GM18517 (cell line): ENCODE measurements at regions not wholly inside any gene's neighbourhood (a gene's known extent, or its start where the extent isn't known, plus 50 kb on each side); places are given as distances from the start of the nearest gene placed in this dataset.
A peak's percentile ranks its signal among the peaks of the same experiment; 100 is the strongest.
"Not testable (repeated sequence)": the region's sequence is repeated elsewhere in the genome, so short reads cannot be mapped to it uniquely, and the experiment has no call there.

ENCODE experiments used
- ATAC-seq: cut with Tn5 transposase; IDR thresholded peaks from one replicate; pipeline ENCODE4 v1.9.1; 2021; ENCODE audit warnings: mild to moderate bottlenecking, moderate library complexity; ENCODE audit not compliant: unreplicated experiment

- ATAC-seq, result no peak
Measured at GRCh38 chr9:89670801-89671434, 66.1 kb downstream of the GADD45G start.

- ATAC-seq, result no peak
Measured at GRCh38 chr9:89674667-89675057, 69.8 kb downstream of the GADD45G start.

DNA sequence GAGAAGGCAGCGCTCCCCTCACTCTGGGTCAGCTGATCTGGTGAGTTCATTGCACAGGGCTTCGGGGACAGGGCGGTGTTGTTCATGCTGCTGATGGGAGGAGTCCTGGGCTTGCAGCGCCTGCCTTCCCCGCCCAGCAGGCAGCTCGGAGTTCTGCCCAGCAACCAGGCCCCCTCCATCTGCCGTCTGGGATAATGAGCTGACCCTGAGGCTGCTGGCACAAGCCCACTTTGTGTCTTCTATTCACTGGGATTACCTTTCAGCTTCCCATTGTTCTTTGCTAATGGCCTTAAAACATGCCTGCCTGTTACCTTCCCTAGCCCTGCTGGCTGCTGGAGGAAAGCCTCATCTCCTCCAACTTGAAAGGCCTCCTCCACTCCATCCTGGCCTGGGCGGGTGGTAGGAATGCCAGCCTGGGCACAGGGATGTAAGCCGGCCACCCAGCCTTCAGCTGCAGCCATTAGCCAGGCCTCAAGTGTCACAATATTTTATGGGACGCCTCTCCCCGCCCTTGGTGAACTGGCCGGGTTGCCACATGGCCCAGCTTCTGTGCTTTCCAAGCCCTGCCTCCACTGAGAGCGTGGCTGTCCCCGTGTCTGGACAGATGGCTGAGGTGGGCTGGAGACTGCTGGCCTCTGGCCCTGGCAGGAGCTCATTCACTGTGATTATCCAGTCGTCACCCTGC lies 70.4 kb downstream of the GADD45G start:
- no peak for ATAC-seq

- ATAC-seq, result no peak
Measured at GRCh38 chr9:89676281-89676680, 71.5 kb downstream of the GADD45G start.

DNA sequence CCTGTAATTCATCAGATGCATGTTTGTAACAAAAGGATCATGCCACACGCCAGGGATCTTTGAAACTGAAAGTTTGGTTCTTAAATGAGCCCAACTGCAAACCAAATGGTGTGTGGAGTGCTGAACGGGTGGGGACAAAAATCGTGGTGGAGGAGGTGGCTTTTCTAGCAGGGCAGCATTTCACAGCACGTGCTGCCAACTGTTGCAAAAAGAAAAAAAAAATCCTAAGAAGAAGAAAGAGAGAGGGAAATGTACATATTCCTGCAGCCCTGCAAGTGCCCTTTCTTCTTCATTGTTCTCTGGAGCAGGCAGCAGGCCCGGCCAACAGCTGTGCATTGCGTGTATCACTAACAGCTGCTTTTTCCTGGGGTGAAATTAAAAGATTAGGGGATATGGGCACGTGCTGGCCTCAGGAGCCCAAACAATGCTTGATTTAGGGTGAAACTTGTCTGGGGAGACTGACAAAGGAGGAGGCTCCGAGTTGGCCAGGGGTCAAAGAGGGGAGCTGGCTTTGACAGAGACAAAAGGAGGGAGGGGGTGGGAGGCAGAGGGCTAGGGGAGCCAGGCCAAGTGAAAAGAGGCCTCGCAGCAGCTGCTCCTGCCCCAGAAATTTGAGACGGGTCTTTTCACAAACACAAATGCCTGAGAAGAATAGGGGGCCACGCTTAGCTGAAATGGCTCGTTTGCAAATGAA lies 73.0 kb downstream of the GADD45G start:
- ATAC-seq, result no peak

- ATAC-seq, result no peak
Measured at GRCh38 chr9:89678396-89679015, 73.7 kb downstream of the GADD45G start.

GRCh38 chr9:89679016-89679415 lies 74.2 kb downstream of the GADD45G start:
- ATAC-seq, result no peak

GRCh38 chr9:89679581-89679980 lies 74.8 kb downstream of the GADD45G start:
- ATAC-seq, result no peak

GRCh38 chr9:89680547-89681467 lies 76.0 kb downstream of the GADD45G start:
- no peak for ATAC-seq

DNA sequence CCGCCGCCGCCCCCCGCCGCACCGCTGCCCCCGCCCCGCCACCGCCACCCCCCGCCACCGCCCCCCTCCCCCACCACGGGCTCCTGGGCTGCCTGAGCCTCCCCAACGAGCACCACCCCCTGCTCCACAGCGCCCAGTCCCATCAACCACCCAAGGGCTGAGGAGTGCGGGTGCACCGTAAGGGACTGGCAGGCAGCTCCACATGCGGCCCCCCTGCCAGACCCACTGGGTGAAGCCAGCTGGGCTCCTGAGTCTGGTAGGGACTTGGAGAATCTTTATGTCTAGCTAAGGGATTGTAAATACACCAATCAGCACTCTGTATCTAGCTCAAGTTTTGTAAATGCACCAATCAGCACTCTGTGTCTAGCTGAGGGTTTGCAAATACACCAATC lies 76.7 kb downstream of the GADD45G start:
- ATAC-seq, result not testable (repeated sequence)

DNA sequence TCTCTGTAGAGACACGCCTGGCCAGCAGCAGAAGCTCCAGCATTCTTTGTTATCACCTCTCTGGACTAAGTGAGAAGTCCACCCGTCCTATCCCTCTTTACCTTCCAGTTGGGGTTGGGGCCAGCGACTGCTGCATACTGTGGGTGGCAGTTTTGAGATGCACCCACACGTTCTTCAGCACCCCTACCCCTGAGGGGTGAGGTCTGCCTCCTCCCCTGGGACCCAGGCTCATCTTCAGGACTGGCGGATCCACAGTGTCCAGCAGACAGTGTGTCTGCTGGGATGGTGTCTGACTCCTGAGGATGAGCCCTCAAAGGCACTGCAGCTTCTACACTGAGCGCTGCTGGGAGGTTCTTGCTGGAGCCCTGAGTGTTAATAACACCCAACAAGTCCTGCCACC lies 78.8 kb downstream of the GADD45G start:
- ATAC-seq, result no peak

DNA sequence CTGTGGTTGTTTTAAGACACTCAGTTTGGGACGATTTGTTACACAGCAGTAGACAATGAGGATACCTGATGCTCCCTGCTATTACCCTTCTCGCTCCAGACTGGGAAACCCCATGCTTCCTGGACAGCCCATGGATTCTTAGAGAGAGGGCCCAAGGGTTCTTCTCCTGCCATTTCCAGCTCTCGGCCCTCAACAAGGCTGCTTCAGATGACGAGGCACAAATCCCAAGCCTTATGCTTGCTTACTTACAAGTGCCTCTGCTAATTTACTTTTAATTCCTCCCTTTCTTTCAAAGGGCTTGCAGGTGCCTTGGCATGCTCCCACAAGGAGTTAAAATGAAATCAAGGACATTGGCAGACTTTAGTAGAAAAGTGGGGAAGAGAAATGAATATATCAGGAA lies 79.4 kb downstream of the GADD45G start:
- ATAC-seq, result no peak

DNA sequence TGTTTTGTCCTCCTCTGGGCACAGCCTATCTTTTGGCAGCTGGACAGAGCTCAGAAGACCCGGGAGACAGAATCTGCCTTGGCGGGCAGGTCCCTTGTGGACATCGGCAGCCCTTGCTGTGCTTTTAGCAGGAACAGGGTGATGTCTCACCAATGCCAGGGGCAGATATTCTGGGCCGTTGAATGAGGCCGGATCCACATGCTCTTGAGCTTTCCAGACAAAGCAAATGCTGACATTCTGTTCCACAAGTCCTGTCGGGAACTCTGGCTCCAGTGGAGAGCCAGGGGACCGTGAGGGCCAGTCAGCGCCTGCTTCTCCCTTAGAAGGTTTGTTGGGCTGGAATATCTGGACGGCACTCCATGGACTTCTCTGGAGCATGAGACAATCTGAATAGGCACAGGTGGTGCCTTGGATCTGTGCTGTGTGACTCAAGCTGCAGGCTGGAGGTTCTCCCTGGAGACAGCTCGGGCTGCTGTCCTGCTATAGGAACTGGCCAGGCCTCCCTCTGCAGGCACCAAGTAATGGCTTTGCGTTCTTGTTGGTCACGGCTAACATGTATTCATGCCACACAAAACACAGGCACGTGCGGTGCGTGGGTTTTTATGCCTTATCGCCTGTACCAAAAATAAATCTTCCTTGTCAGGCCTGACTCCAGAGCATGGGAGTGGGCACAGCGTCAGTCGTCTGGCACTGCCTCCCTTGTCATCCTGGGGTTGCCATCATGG lies 80.3 kb downstream of the GADD45G start:
- no peak for ATAC-seq

- no peak for ATAC-seq
Measured at GRCh38 chr9:89685698-89686097, 80.9 kb downstream of the GADD45G start.

DNA sequence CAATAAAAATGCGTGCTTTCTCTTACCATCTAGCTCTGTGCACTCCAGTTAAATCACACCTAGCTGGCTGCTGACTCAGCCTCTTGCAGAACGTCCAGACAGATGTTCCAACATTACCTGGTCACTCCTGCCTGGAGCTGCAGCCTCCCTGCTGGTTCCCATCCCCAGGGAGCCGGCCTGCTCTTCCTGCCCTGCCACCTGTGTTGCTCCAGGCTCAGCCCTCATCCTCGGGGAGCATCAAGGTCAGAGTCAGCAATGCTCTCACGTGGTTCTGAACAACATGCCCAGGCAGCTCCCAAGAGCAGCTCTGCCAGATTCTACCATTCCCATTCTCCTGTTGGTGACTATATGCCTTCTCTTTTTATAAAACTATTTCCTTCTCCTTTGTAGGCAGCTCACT lies 81.3 kb downstream of the GADD45G start:
- no peak for ATAC-seq

- no peak for ATAC-seq
Measured at GRCh38 chr9:89686621-89687020, 81.8 kb downstream of the GADD45G start.

- no peak for ATAC-seq
Measured at GRCh38 chr9:89687188-89687587, 82.4 kb downstream of the GADD45G start.

GRCh38 chr9:89687848-89688247 lies 83.0 kb downstream of the GADD45G start:
- ATAC-seq, result no peak

GRCh38 chr9:89689321-89689720 lies 84.5 kb downstream of the GADD45G start:
- ATAC-seq, result not testable (repeated sequence)

- peak; percentile 96 for ATAC-seq
Measured at GRCh38 chr9:89690334-89690912, 85.6 kb downstream of the GADD45G start.
